Pulmonary artery endothelial cell (primary cell): ENCODE measurements at regions not wholly inside any gene's neighbourhood (a gene's known extent, or its start where the extent isn't known, plus 50 kb on each side); places are given as distances from the start of the nearest gene placed in this dataset.

Source experiments
- DNase-seq: peaks from one replicate; pipeline ENCODE4 v3.0.0-alpha.2; 2011; ENCODE audit warnings: low read depth, low spot score

GRCh38 chr5:73339051-73339575 lies 109.5 kb downstream of the FOXD1 start:
- DNase-seq: no peak

GRCh38 chr5:73338256-73339050 lies 110.1 kb downstream of the FOXD1 start:
- DNase-seq: no peak

GRCh38 chr5:73337586-73338255 lies 110.9 kb downstream of the FOXD1 start:
- no peak for DNase-seq

GRCh38 chr5:73336366-73336765 lies 112.2 kb downstream of the FOXD1 start:
- DNase-seq: no peak

GRCh38 chr5:73333944-73334703 lies 114.5 kb downstream of the FOXD1 start:
- no peak for DNase-seq

GRCh38 chr5:73330613-73331012 lies 118.0 kb downstream of the FOXD1 start:
- DNase-seq: no peak

- DNase-seq: no peak
Observed at GRCh38 chr5:73328640-73329039, 119.9 kb downstream of the FOXD1 start.

- DNase-seq: no peak
Observed at GRCh38 chr5:73327908-73328455, 120.6 kb downstream of the FOXD1 start.

GRCh38 chr5:73325546-73325945 lies 123.0 kb downstream of the FOXD1 start:
- DNase-seq: no peak

- no peak for DNase-seq
Observed at GRCh38 chr5:73323466-73323865, 125.1 kb downstream of the FOXD1 start.

- DNase-seq: no peak
Observed at GRCh38 chr5:73322437-73323076, 126.0 kb downstream of the FOXD1 start.

GRCh38 chr5:73321757-73322436 lies 126.7 kb downstream of the FOXD1 start:
- DNase-seq: no peak

- no peak for DNase-seq
Observed at GRCh38 chr5:73319036-73319435, 129.5 kb downstream of the FOXD1 start.

GRCh38 chr5:73318308-73318719 lies 130.3 kb downstream of the FOXD1 start:
- DNase-seq: no peak

- no peak for DNase-seq
Observed at GRCh38 chr5:73317523-73317922, 131.1 kb downstream of the FOXD1 start.

- DNase-seq: no peak
Observed at GRCh38 chr5:73314395-73315257, 134.0 kb downstream of the FOXD1 start.

GRCh38 chr5:73312872-73313510 lies 135.6 kb downstream of the FOXD1 start:
- no peak for DNase-seq

GRCh38 chr5:73312146-73312871 lies 136.3 kb downstream of the FOXD1 start:
- DNase-seq: peak; percentile 4
